K562 (cell line): ENCODE measurements at regions not wholly inside any gene's neighbourhood (a gene's known extent, or its start where the extent isn't known, plus 50 kb on each side); places are given as distances from the start of the nearest gene placed in this dataset.

Experiments used
- ATAC-seq: fragments of 200-7000 bp; cut with Tn5 transposase; 3 replicates; pipeline ENCODE4 v1.9.1; 2020; ENCODE audit warnings: moderate library complexity
- BruUV-seq: library from RNA; stranded (reverse); fragments of 400-500 nt; replicated peaks from 2 replicates; lab custom pipeline; 2021; lab: Mats Ljungman, UMichigan
- CTCF ChIA-PET: fragments of 300-600 bp; formaldehyde crosslinking; extraction: SDS; loops from one replicate; lab custom pipeline; 2021; ENCODE audit warnings: low intra/inter-chr PET ratio; lab: Yijun Ruan, JAX
- POLR2A ChIA-PET: fragments of 300-600, 350-650 bp; sonication (Branson Sonifier 250); formaldehyde crosslinking; extraction: SDS; loops from one replicate; lab custom pipeline; 2021; ENCODE audit warnings: antibody characterized with exemption, inconsistent platforms; lab: Yijun Ruan, JAX
- DNase-seq, 4 experiments: peaks; one replicate each; pipeline versions ENCODE4 v3.0.0 to v3.0.0-alpha.2; 2011 to 2018; ENCODE audit warnings: low spot score in 3 of 4, mixed read lengths in 3 of 4; ENCODE audit errors: extremely low read depth in 1 of 4
- FAIRE-seq: peaks from 2 replicates; lab custom pipeline; 2011; peaks lifted over from hg19 to GRCh38; lab: Jason Lieb, UNC
- H2AFZ ChIP-seq: 2 replicates; pipeline ENCODE4 v1.6.0; 2011; ENCODE audit warnings: low read depth, low read length, control low read depth, inconsistent platforms
- H3K27ac ChIP-seq: fragments of 200-600 bp; 3 replicates; pipeline ENCODE4 v1.8.0; 2011; ENCODE audit warnings: low read depth, mild to moderate bottlenecking, control low read depth, inconsistent platforms, low read length, moderate library complexity, mixed read lengths; ENCODE audit errors: extremely low read depth
- H3K27me3 ChIP-seq, 2 experiments: fragments of 300-600 bp in 1 of 2; 2 replicates in 1 of 2; 3 replicates in 1 of 2; pipeline versions ENCODE4 v1.6.0 to v1.8.0; 2011; ENCODE audit warnings: inconsistent platforms in 2 of 2, low read length in 2 of 2, mild to moderate bottlenecking in 1 of 2, mixed read lengths in 1 of 2, moderate library complexity in 1 of 2; ENCODE audit not compliant: control insufficient read depth in 2 of 2, insufficient read depth in 2 of 2
- H3K36me3 ChIP-seq: fragments of 300-600 bp; 3 replicates; pipeline ENCODE4 v1.8.0; 2011; ENCODE audit warnings: mild to moderate bottlenecking, low read length, inconsistent platforms; ENCODE audit not compliant: control insufficient read depth, insufficient read depth
- H3K4me1 ChIP-seq, 2 experiments: fragments of 200-600 bp in 1 of 2; replicated peaks in 1 of 2; 2 replicates in 1 of 2; 3 replicates in 1 of 2; pipeline versions ENCODE4 v1.5.1 to v1.8.0; 2011; ENCODE audit warnings: inconsistent platforms in 2 of 2, low read length in 2 of 2, mild to moderate bottlenecking in 1 of 2, mixed read lengths in 1 of 2, moderate library complexity in 1 of 2; ENCODE audit not compliant: control insufficient read depth in 2 of 2, insufficient read depth in 2 of 2
- H3K4me2 ChIP-seq: 2 replicates; pipeline ENCODE4 v1.6.1; 2011; ENCODE audit warnings: low read length, control low read depth, inconsistent platforms, mixed read lengths; ENCODE audit not compliant: insufficient read depth
- H3K4me3 ChIP-seq: fragments of 200-600 bp; sonication (generic), shearing (Covaris generic); 2 replicates; pipeline ENCODE4 v1.5.1; 2016; ENCODE audit warnings: control low read depth, inconsistent platforms
- H3K79me2 ChIP-seq: fragments of 200-600 bp; 3 replicates; pipeline ENCODE4 v1.8.0; 2011; ENCODE audit warnings: low read length, inconsistent platforms; ENCODE audit not compliant: control insufficient read depth, insufficient read depth
- H3K9ac ChIP-seq, 2 experiments: 2 replicates each; pipeline versions ENCODE4 v1.6.0 to v1.6.1; 2011; ENCODE audit warnings: low read depth in 2 of 2, low read length in 2 of 2, control low read depth in 1 of 2, inconsistent platforms in 1 of 2, mild to moderate bottlenecking in 1 of 2, mixed read lengths in 1 of 2; ENCODE audit not compliant: insufficient read depth in 1 of 2
- H3K9me1 ChIP-seq: one replicate; pipeline ENCODE4 v1.6.0; 2011; ENCODE audit warnings: inconsistent platforms, mild to moderate bottlenecking, low read length, moderate library complexity; ENCODE audit not compliant: control insufficient read depth, insufficient read depth
- H3K9me3 ChIP-seq: replicated peaks from 2 replicates; pipeline ENCODE4 v1.5.1; 2011; ENCODE audit warnings: low read depth, low read length, inconsistent platforms; ENCODE audit not compliant: control insufficient read depth, insufficient read depth
- H4K20me1 ChIP-seq: replicated peaks from 2 replicates; pipeline ENCODE4 v1.6.1; 2011; ENCODE audit warnings: low read length, inconsistent platforms, mixed read lengths; ENCODE audit not compliant: control insufficient read depth, insufficient read depth
- CEBPZ ChIP-seq: fragments of 150-350 bp; IDR thresholded peaks from 2 replicates; pipeline ENCODE4 v1.6.1; 2014; ENCODE audit warnings: low read depth, mild to moderate bottlenecking, low read length, borderline replicate concordance
- ERF ChIP-seq: fragments of 450-650 bp; formaldehyde crosslinking; IDR thresholded peaks from 2 replicates; pipeline ENCODE4 v1.4.0; 2020; ENCODE audit warnings: mild to moderate bottlenecking, mixed read lengths
- GATAD2A ChIP-seq: fragments of 450-650 bp; IDR thresholded peaks from 2 replicates; pipeline ENCODE4 v1.6.1; 2017
- HDAC3 ChIP-seq: fragments of 450-650 bp; IDR thresholded peaks from 2 replicates; pipeline ENCODE4 v1.6.1; 2018; ENCODE audit warnings: borderline replicate concordance, mild to moderate bottlenecking, moderate library complexity; ENCODE audit not compliant: partially characterized antibody
- HES1 ChIP-seq: fragments of 450-650 bp; IDR thresholded peaks from 2 replicates; pipeline ENCODE4 v1.6.1; 2016; ENCODE audit warnings: low read depth, mild to moderate bottlenecking, moderate library complexity
- KLF6 ChIP-seq: fragments of 250-450 bp; sonication (Bioruptor Pico); IDR thresholded peaks from 2 replicates; pipeline ENCODE4 v1.4.0; 2020; ENCODE audit warnings: mild to moderate bottlenecking, moderate library complexity, borderline replicate concordance
- PHF8 ChIP-seq: fragments of 200-600 bp; sonication (generic); IDR thresholded peaks from 2 replicates; pipeline ENCODE4 v1.6.1; 2012; ENCODE audit warnings: mixed run types, mild to moderate bottlenecking, inconsistent platforms, low read length, moderate library complexity, borderline replicate concordance
- TAF15 ChIP-seq: fragments of 200-400 bp; formaldehyde crosslinking; IDR thresholded peaks from 2 replicates; pipeline ENCODE4 v1.6.1; 2017; ENCODE audit warnings: mild to moderate bottlenecking, low read depth, low read length, moderate library complexity
- TEAD4 ChIP-seq, 2 experiments: sonication (generic) in 1 of 2; formaldehyde crosslinking in 1 of 2; IDR thresholded peaks; 2 replicates each; pipeline versions ENCODE4 v1.6.1 to v1.8.0; 2012 to 2022; ENCODE audit warnings: borderline replicate concordance in 1 of 2, inconsistent platforms in 1 of 2, low read length in 1 of 2, mild to moderate bottlenecking in 1 of 2, missing genetic modification reagents in 1 of 2
- ZNF175 ChIP-seq: fragments of 200-800 bp; sonication (Bioruptor generic); IDR thresholded peaks from 2 replicates; pipeline ENCODE4 v1.6.1; 2016; ENCODE audit warnings: low read depth, mild to moderate bottlenecking, missing genetic modification characterization, missing compliant biosample characterization
- ZNF280B ChIP-seq: fragments of 250-450 bp; sonication (Bioruptor Pico); IDR thresholded peaks from 2 replicates; pipeline ENCODE4 v1.5.1; 2021; ENCODE audit warnings: mild to moderate bottlenecking
- ZNF766 ChIP-seq: fragments of 200-800 bp; sonication (Bioruptor generic); conservative IDR thresholded peaks from 2 replicates; pipeline ENCODE4 v1.6.1; 2016; ENCODE audit warnings: missing genetic modification characterization, missing compliant biosample characterization
- ZNF830 ChIP-seq: fragments of 250-450 bp; sonication (Bioruptor Pico); IDR thresholded peaks from 2 replicates; pipeline ENCODE4 v1.5.0; 2021; ENCODE audit warnings: mild to moderate bottlenecking
- WGBS: fragments of 100-300 bp; shearing (Covaris generic); methylation state at CpG from one replicate; pipeline ENCODE4 v1.1.6; 2016; ENCODE audit warnings: low coverage, mixed read lengths; ENCODE audit not compliant: insufficient coverage; ENCODE audit errors: missing lambda C conversion rate; 5-methylcytosine and 5-hydroxymethylcytosine counted together
- in situ Hi-C: fragments of 300-500 bp; cut with MboI; formaldehyde crosslinking; loops from 4 replicates; pipeline ENCODE4 v1.15.0; 2018; ENCODE audit warnings: inconsistent platforms, mixed read lengths
- intact Hi-C: fragments of 100-400 bp; cut with micrococcal nuclease; formaldehyde crosslinking; loops from 2 replicates; pipeline ENCODE4 v1.14.2; 2022

- BruUV-seq, result no TSS peak
- no peak for TF ChIP-seq GATAD2A
- TF ChIP-seq ZNF280B (CRISPR knock-in tag), result no peak
- no peak for TF ChIP-seq HDAC3
- no peak for TF ChIP-seq TAF15
- no peak for TF ChIP-seq TEAD4 (IDR thresholded peaks at IDR 0.05; ENCODE audit: low read length)
- no peak for TF ChIP-seq TEAD4 (CRISPR knock-in tag; IDR thresholded peaks at IDR 0.05; ENCODE audit: borderline replicate concordance)
- no peak for TF ChIP-seq ZNF766 (CRISPR knock-in tag)
- no peak for TF ChIP-seq PHF8
- TF ChIP-seq KLF6 (CRISPR knock-in tag), result no peak
- TF ChIP-seq ERF (CRISPR knock-in tag), result no peak
- TF ChIP-seq HES1, result no peak
- no peak for TF ChIP-seq ZNF830 (CRISPR knock-in tag)
- TF ChIP-seq ZNF175, result no peak
- no peak for TF ChIP-seq CEBPZ
Measured at GRCh38 chr5:102617191-102618187, 118.7 kb upstream of the SLCO6A1 start.

More at GRCh38 chr5:102617191-102618187, 118.7 kb upstream of the SLCO6A1 start:
- no peak overlapping the region for H3K9ac ChIP-seq
- intact Hi-C loops (no loop called here), in situ Hi-C loops (no loop called here)
- no peak for DNase-seq
- H3K27me3 ChIP-seq, result no peaks in the 10 kb centered on the region
- H2AFZ ChIP-seq, result no peak overlapping the region
- H3K4me2 ChIP-seq, result no peak overlapping the region
- no peak overlapping the region for H3K4me3 ChIP-seq
- no peaks in the 10 kb centered on the region for H3K4me1 ChIP-seq
- H3K79me2 ChIP-seq, result no peaks in the 10 kb centered on the region
- no peaks in the 10 kb centered on the region for H3K9me3 ChIP-seq
- no peaks in the 10 kb centered on the region for H3K36me3 ChIP-seq
- no peaks in the 10 kb centered on the region for H4K20me1 ChIP-seq
- WGBS, result 18% methylated on average over 5 of the region's 5 CpGs
- CTCF ChIA-PET, result no interaction called here
- no peak for FAIRE-seq
- no peaks in the 10 kb centered on the region for H3K9me1 ChIP-seq
- H3K27ac ChIP-seq, result no peak overlapping the region
- POLR2A ChIA-PET, result no interaction called here
- ATAC-seq, result no peak
